HG03565 (cell line): ENCODE measurements at regions not wholly inside any gene's neighbourhood (a gene's known extent, or its start where the extent isn't known, plus 50 kb on each side); places are given as distances from the start of the nearest gene placed in this dataset.
"Not testable (repeated sequence)": the region's sequence is repeated elsewhere in the genome, so short reads cannot be mapped to it uniquely, and the experiment has no call there.

Experiments
- ATAC-seq: cut with Tn5 transposase; IDR thresholded peaks from one replicate; pipeline ENCODE4 v1.9.1; 2021; ENCODE audit warnings: mild to moderate bottlenecking, moderate library complexity; ENCODE audit not compliant: unreplicated experiment

GRCh38 chr16:47872225-47872624 is 283.6 kb downstream of the ABCC12 start:
- no peak for ATAC-seq

- ATAC-seq, result no peak
These were observed 289.4 kb downstream of the ABCC12 start for GRCh38 chr16:47866423-47866822.

GRCh38 chr16:47865337-47865855 is 290.4 kb downstream of the ABCC12 start:
- ATAC-seq, result no peak

- ATAC-seq, result not testable (repeated sequence)
These were observed 291.5 kb downstream of the ABCC12 start for GRCh38 chr16:47864262-47864661.

GRCh38 chr16:47861999-47862398 is 293.8 kb downstream of the ABCC12 start:
- no peak for ATAC-seq

GRCh38 chr16:47858333-47858982 is 297.3 kb downstream of the ABCC12 start:
- no peak for ATAC-seq

- no peak for ATAC-seq
These were observed 300.4 kb downstream of the ABCC12 start for GRCh38 chr16:47855431-47855830.

- no peak for ATAC-seq
These were observed 301.1 kb downstream of the ABCC12 start for GRCh38 chr16:47854737-47855136.

GRCh38 chr16:47852991-47853390 is 302.8 kb downstream of the ABCC12 start:
- no peak for ATAC-seq

GRCh38 chr16:47851146-47851545 is 304.6 kb downstream of the ABCC12 start:
- no peak for ATAC-seq

- no peak for ATAC-seq
These were observed 306.1 kb downstream of the ABCC12 start for GRCh38 chr16:47849736-47850135.

GRCh38 chr16:47848421-47849109 is 307.2 kb downstream of the ABCC12 start:
- no peak for ATAC-seq

- ATAC-seq, result no peak
These were observed 308.4 kb downstream of the ABCC12 start for GRCh38 chr16:47847220-47847970.

GRCh38 chr16:47834485-47835024 is 321.2 kb downstream of the ABCC12 start:
- no peak for ATAC-seq

GRCh38 chr16:47833771-47834170 is 322.0 kb downstream of the ABCC12 start:
- ATAC-seq, result no peak

GRCh38 chr16:47829850-47830600 is 325.8 kb downstream of the ABCC12 start:
- ATAC-seq, result no peak

- no peak for ATAC-seq
These were observed 329.7 kb downstream of the ABCC12 start for GRCh38 chr16:47826070-47826469.

GRCh38 chr16:47817048-47817447 is 338.7 kb downstream of the ABCC12 start:
- no peak for ATAC-seq

GRCh38 chr16:47816511-47816910 is 339.3 kb downstream of the ABCC12 start:
- no peak for ATAC-seq

- no peak for ATAC-seq
These were observed 340.1 kb downstream of the ABCC12 start for GRCh38 chr16:47815655-47816054.

GRCh38 chr16:47811758-47812157 is 344.0 kb downstream of the ABCC12 start:
- not testable (repeated sequence) for ATAC-seq
